Cardiac muscle cell (in vitro differentiated cells and primary cell): ENCODE measurements at regions not wholly inside any gene's neighbourhood (a gene's known extent, or its start where the extent isn't known, plus 50 kb on each side); places are given as distances from the start of the nearest gene placed in this dataset.

Experiments used
- DNase-seq, 2 donors: peaks; one replicate each; pipeline versions ENCODE4 v3.0.0 to v3.0.0-alpha.2; 2010 to 2017; ENCODE audit warnings: low read depth in 1 of 2, low spot score in 1 of 2
- H3K27ac ChIP-seq: fragments of 200-600 bp; sonication (generic); 2 replicates; pipeline ENCODE4 v1.5.1; 2016
- H3K27me3 ChIP-seq: fragments of 200-600 bp; sonication (generic); 2 replicates; pipeline ENCODE4 v1.6.0; 2016; ENCODE audit warnings: control low read depth
- H3K36me3 ChIP-seq: fragments of 200-600 bp; sonication (generic); 2 replicates; pipeline ENCODE4 v1.5.1; 2016; ENCODE audit warnings: control low read depth
- H3K4me1 ChIP-seq: fragments of 200-600 bp; sonication (generic); 2 replicates; pipeline ENCODE4 v1.8.1; 2017; ENCODE audit warnings: low read depth, mild to moderate bottlenecking, mixed run types
- H3K4me3 ChIP-seq: fragments of 200-600 bp; sonication (generic); 2 replicates; pipeline ENCODE4 v1.5.1; 2016; ENCODE audit warnings: mild to moderate bottlenecking
- H3K9me3 ChIP-seq: fragments of 200-600 bp; sonication (generic); 2 replicates; pipeline ENCODE4 v1.5.1; 2017; ENCODE audit warnings: low read depth, mild to moderate bottlenecking, control low read depth
- TF ChIP-seq, protein P1 (sequence below): IDR thresholded peaks from 2 replicates; pipeline ENCODE4 v1.5.1; 2012; ENCODE audit warnings: low read depth, mild to moderate bottlenecking, low read length

DNA sequence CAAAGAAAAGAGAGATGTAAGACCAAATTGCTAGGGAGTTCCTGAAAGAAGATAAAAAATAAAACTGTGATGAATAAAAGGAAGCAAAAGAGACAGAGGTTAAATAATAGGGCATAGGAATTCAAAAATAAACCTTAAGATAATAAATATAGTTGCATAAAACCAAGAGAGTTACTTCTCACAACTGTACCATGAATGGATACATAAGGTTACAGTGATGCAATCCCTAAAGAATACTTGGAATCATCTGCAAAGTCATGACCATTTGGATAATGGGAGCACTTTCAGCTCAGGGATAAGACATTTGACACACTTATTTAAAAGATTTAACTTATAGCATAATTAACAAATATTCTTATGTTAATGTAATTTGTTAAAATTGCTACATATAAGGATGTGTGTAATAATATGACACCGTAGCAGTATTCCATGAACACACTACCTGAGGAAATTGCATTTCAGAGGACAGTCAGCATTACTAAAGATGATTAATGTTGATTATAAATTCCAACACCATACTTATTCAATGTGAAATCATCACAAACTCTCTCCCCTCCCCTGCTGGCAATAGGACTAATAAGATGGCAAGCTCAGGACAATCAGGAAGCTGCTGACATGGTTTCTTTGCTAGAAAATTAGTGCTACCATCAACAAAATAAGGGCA is 202.1 kb upstream of the AKR1E2 start:
- TF ChIP-seq, protein P1, sequence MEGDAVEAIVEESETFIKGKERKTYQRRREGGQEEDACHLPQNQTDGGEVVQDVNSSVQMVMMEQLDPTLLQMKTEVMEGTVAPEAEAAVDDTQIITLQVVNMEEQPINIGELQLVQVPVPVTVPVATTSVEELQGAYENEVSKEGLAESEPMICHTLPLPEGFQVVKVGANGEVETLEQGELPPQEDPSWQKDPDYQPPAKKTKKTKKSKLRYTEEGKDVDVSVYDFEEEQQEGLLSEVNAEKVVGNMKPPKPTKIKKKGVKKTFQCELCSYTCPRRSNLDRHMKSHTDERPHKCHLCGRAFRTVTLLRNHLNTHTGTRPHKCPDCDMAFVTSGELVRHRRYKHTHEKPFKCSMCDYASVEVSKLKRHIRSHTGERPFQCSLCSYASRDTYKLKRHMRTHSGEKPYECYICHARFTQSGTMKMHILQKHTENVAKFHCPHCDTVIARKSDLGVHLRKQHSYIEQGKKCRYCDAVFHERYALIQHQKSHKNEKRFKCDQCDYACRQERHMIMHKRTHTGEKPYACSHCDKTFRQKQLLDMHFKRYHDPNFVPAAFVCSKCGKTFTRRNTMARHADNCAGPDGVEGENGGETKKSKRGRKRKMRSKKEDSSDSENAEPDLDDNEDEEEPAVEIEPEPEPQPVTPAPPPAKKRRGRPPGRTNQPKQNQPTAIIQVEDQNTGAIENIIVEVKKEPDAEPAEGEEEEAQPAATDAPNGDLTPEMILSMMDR: no peak
- Histone ChIP-seq H3K9me3 (no peaks in the 10 kb centered on the region), H3K4me1 (no peaks in the 10 kb centered on the region), H3K27ac (no peak overlapping the region), H3K27me3 (no peaks in the 10 kb centered on the region), H3K4me3 (no peak overlapping the region), H3K36me3 (no peaks in the 10 kb centered on the region)
- no peak for DNase-seq

- Histone ChIP-seq H3K9me3 (no peaks in the 10 kb centered on the region), H3K4me1 (no peaks in the 10 kb centered on the region), H3K27ac (no peak overlapping the region), H3K27me3 (no peaks in the 10 kb centered on the region), H3K4me3 (no peak overlapping the region), H3K36me3 (no peaks in the 10 kb centered on the region)
- TF ChIP-seq, protein P1: no peak
- no peak for DNase-seq
Observed at GRCh38 chr10:4623200-4623599, 202.8 kb upstream of the AKR1E2 start.

GRCh38 chr10:4622384-4622783 is 203.6 kb upstream of the AKR1E2 start:
- DNase-seq: no peak
- Histone ChIP-seq H3K27me3 (no peaks in the 10 kb centered on the region), H3K27ac (no peak overlapping the region), H3K36me3 (no peaks in the 10 kb centered on the region), H3K9me3 (no peaks in the 10 kb centered on the region), H3K4me1 (no peaks in the 10 kb centered on the region), H3K4me3 (no peak overlapping the region)
- TF ChIP-seq, protein P1: no peak

GRCh38 chr10:4617589-4617988 is 208.4 kb upstream of the AKR1E2 start:
- no peaks in the 10 kb centered on the region for H3K36me3 ChIP-seq
- TF ChIP-seq, protein P1: no peak
- no peak overlapping the region for H3K4me3 ChIP-seq
- DNase-seq: no peak
- no peaks in the 10 kb centered on the region for H3K9me3 ChIP-seq
- no peaks in the 10 kb centered on the region for H3K4me1 ChIP-seq
- H3K27ac ChIP-seq: no peak overlapping the region
- H3K27me3 ChIP-seq: no peaks in the 10 kb centered on the region

DNA sequence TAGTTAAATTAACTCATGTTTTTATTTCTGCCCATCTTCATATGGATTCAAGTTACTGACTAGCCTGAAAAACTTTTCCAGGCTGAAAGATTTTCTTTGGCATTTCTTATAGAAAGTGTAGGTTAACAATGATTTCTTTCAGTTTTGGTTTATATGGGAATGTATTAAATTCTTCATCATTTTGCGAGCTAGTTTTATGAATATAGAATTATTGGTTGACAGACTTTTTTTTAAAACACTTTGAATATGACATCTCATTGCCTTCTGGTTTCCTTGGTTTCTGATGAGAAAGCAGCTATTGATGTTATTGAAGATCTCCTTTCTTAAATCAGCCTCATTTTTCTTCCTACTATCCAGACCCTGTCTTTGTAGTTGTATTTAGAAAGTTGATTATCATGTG is 211.0 kb upstream of the AKR1E2 start:
- no peaks in the 10 kb centered on the region for H3K4me1 ChIP-seq
- TF ChIP-seq, protein P1: no peak
- no peaks in the 10 kb centered on the region for H3K36me3 ChIP-seq
- H3K4me3 ChIP-seq: no peak overlapping the region
- H3K27me3 ChIP-seq: no peaks in the 10 kb centered on the region
- no peak for DNase-seq
- H3K27ac ChIP-seq: no peak overlapping the region
- no peaks in the 10 kb centered on the region for H3K9me3 ChIP-seq
